C4-2B (cell line): ENCODE measurements at regions not wholly inside any gene's neighbourhood (a gene's known extent, or its start where the extent isn't known, plus 50 kb on each side); places are given as distances from the start of the nearest gene placed in this dataset.

Source experiments
- H3K27ac ChIP-seq: fragments of 450-650 bp; 2 replicates; pipeline ENCODE4 v1.5.1; 2017
- ZFX ChIP-seq: fragments of 450-650 bp; IDR thresholded peaks from 2 replicates; pipeline ENCODE4 v1.6.1; 2017
- TF ChIP-seq, protein P1 (sequence below): fragments of 450-650 bp; conservative IDR thresholded peaks from 2 replicates; pipeline ENCODE4 v1.5.1; 2017; ENCODE audit warnings: mild to moderate bottlenecking

GRCh38 chr1:104979651-104980050 is 1230.0 kb downstream of the AMY1C start:
- H3K27ac ChIP-seq: no peak overlapping the region
- TF ChIP-seq, protein P1, sequence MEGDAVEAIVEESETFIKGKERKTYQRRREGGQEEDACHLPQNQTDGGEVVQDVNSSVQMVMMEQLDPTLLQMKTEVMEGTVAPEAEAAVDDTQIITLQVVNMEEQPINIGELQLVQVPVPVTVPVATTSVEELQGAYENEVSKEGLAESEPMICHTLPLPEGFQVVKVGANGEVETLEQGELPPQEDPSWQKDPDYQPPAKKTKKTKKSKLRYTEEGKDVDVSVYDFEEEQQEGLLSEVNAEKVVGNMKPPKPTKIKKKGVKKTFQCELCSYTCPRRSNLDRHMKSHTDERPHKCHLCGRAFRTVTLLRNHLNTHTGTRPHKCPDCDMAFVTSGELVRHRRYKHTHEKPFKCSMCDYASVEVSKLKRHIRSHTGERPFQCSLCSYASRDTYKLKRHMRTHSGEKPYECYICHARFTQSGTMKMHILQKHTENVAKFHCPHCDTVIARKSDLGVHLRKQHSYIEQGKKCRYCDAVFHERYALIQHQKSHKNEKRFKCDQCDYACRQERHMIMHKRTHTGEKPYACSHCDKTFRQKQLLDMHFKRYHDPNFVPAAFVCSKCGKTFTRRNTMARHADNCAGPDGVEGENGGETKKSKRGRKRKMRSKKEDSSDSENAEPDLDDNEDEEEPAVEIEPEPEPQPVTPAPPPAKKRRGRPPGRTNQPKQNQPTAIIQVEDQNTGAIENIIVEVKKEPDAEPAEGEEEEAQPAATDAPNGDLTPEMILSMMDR: no peak
- no peak for TF ChIP-seq ZFX

DNA sequence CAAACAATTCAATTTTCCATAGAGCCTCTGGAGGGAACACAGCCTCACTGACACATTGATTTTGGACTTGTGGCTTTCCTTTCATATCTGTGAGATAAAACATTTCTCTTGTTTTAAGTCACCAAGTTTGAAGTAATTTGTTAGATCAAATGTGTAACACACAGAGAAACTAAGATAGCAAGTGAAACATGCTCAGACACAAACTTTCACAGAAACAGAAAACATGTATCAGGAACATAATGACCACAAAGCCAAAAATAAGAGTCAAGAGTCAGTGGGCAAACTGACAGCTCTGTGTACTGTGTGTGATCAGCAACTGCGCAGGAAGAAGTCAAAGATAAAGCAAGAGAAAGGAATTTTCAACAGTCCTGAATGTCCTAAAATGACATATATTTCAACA is 1237.5 kb downstream of the AMY1C start:
- TF ChIP-seq, protein P1: no peak
- no peak for TF ChIP-seq ZFX
- no peak overlapping the region for H3K27ac ChIP-seq

GRCh38 chr1:104989012-104989411 is 1239.3 kb downstream of the AMY1C start:
- H3K27ac ChIP-seq: no peak overlapping the region
- TF ChIP-seq, protein P1: no peak
- no peak for TF ChIP-seq ZFX

GRCh38 chr1:104991702-104992101 is 1242.0 kb downstream of the AMY1C start:
- no peak overlapping the region for H3K27ac ChIP-seq
- TF ChIP-seq ZFX: no peak
- TF ChIP-seq, protein P1: no peak

- no peak overlapping the region for H3K27ac ChIP-seq
- no peak for TF ChIP-seq ZFX
- TF ChIP-seq, protein P1: no peak
Measured at GRCh38 chr1:105000793-105001192, 1251.1 kb downstream of the AMY1C start.

DNA sequence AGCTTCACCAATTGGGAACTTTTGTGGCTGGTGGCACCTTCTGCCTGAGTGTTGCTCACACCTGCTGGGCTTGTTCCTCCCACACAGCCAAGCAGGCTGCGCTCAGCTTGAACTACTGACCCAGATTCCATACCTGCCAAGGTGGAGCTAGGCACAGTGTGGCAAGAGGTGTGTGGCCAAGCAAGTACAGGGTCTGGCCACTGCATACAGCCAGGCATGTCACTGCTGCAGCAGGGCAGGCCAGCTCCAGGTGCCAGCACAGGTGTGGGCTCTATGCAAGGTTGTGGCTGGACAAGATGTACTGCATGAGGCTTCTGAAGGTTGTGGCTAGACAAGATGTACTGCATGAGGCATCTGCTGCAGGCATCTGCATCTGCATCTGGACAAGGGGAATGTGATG is 1254.8 kb downstream of the AMY1C start:
- no peak for TF ChIP-seq ZFX
- TF ChIP-seq, protein P1: no peak
- H3K27ac ChIP-seq: no peak overlapping the region

DNA sequence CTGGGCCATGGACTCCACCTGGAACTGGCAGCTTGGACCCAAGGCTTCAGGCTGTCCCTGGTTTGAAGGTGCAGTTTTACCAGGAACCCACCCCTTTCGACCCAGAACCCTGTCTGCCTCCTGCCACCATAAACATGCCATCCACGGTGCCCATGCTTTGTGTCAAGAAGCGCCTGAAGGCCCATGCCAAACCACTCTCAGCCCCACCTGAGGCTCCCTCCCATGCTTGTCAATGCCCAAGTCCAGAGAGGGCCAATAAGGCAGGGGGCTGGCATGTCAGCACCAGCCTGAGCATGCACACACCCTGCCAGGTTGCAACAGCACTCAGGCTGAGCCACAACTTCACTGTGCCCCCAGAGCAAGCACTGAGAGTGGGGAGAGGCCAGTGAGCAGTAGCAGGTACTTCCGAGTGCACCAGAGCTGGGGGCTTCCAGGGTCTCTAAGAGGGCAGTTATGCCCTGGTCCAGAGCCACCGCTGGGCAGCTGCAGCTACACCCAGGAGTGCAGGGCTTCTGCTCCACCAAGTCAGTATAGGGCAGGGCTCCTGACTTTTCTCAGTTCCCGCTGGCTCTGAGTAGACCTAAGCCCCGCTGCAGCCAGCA is 1256.0 kb downstream of the AMY1C start:
- H3K27ac ChIP-seq: no peak overlapping the region
- TF ChIP-seq ZFX: no peak
- TF ChIP-seq, protein P1: no peak
